ENCODE measurements at regions not wholly inside any gene's neighbourhood (a gene's known extent, or its start where the extent isn't known, plus 50 kb on each side); places are given as distances from the start of the nearest gene placed in this dataset.
"Not testable (repeated sequence)": the region's sequence is repeated elsewhere in the genome, so short reads cannot be mapped to it uniquely, and the experiment has no call there.

GRCh38 chr12:9333161-9333560 is 125.0 kb upstream of the PZP start:
- TF ChIP-seq POLR2A (IDR thresholded peaks at IDR 0.05) (no peak), CTCF (IDR thresholded peaks at IDR 0.05) (no peak)
- intact Hi-C loops (cut with DNase I; ENCODE audit: low total_unique reads): no loop called here
- no peak overlapping the region for H3K4me3 ChIP-seq (ENCODE audit: low read depth, poor library complexity, severe bottlenecking)
- WGBS, 2 donors: 83 to 87% methylated on average over 4 of the region's 4 CpGs
- DNase-seq (ENCODE audit: low spot score in 2 of 2): no peak

- WGBS, 2 donors: 64 to 80% methylated on average over 4 of the region's 4 CpGs
- DNase-seq (ENCODE audit: low spot score in 2 of 2): no peak
- no peak overlapping the region for H3K4me3 ChIP-seq (ENCODE audit: low read depth, poor library complexity, severe bottlenecking)
- intact Hi-C loops (cut with DNase I; ENCODE audit: low total_unique reads): no loop called here
- no peak for TF ChIP-seq CTCF (IDR thresholded peaks at IDR 0.05)
These were observed 124.4 kb upstream of the PZP start for GRCh38 chr12:9332564-9332963.

GRCh38 chr12:9331218-9331626 is 123.0 kb upstream of the PZP start:
- TF ChIP-seq CTCF (IDR thresholded peaks at IDR 0.05): peak in 1 of 3 donors; percentile 62
- no peak for TF ChIP-seq POLR2A (IDR thresholded peaks at IDR 0.05)
- peak in 1 of 2 donors; percentile 41 for DNase-seq (ENCODE audit: low spot score in 2 of 2)
- H3K4me3 ChIP-seq (ENCODE audit: low read depth, poor library complexity, severe bottlenecking): no peak overlapping the region
- 10 to 15% methylated on average over 5 of the region's 5 CpGs for WGBS, 2 donors
- intact Hi-C loops (cut with DNase I; ENCODE audit: low total_unique reads): no loop called here

- WGBS, 2 donors: 60 to 71% methylated on average over 5 of the region's 5 CpGs
- intact Hi-C loops (cut with DNase I; ENCODE audit: low total_unique reads): no loop called here
- no peak overlapping the region for H3K4me3 ChIP-seq (ENCODE audit: low read depth, poor library complexity, severe bottlenecking)
- no peak for DNase-seq (ENCODE audit: low spot score in 2 of 2)
- TF ChIP-seq POLR2A (IDR thresholded peaks at IDR 0.05) (no peak), CTCF (IDR thresholded peaks at IDR 0.05) (no peak)
These were observed 120.8 kb upstream of the PZP start for GRCh38 chr12:9329019-9329418.

GRCh38 chr12:9328065-9328464 is 119.9 kb upstream of the PZP start:
- no peak for TF ChIP-seq POLR2A (IDR thresholded peaks at IDR 0.05)
- no peak for TF ChIP-seq CTCF (IDR thresholded peaks at IDR 0.05)
- 64 to 85% methylated on average over 2 of the region's 2 CpGs for WGBS, 2 donors
- DNase-seq (ENCODE audit: low spot score in 2 of 2): no peak

GRCh38 chr12:9327320-9327719 is 119.1 kb upstream of the PZP start:
- intact Hi-C loops (cut with DNase I; ENCODE audit: low total_unique reads): no loop called here
- no peak overlapping the region for H3K4me3 ChIP-seq (ENCODE audit: low read depth, poor library complexity, severe bottlenecking)
- WGBS, 2 donors: 82 to 83% methylated on average over 5 of the region's 5 CpGs
- no peak for DNase-seq (ENCODE audit: low spot score in 2 of 2)
- TF ChIP-seq POLR2A (IDR thresholded peaks at IDR 0.05): no peak
- no peak for TF ChIP-seq CTCF (IDR thresholded peaks at IDR 0.05)

More at GRCh38 chr12:9328065-9328464, 119.9 kb upstream of the PZP start:
- H3K4me3 ChIP-seq (ENCODE audit: low read depth, poor library complexity, severe bottlenecking): no peak overlapping the region
- intact Hi-C loops (cut with DNase I; ENCODE audit: low total_unique reads): no loop called here

- WGBS, 2 donors: 94% methylated on average over 14 of the region's 14 CpGs
- intact Hi-C loops (cut with DNase I; ENCODE audit: low total_unique reads); H3K4me3 ChIP-seq (ENCODE audit: low read depth, poor library complexity, severe bottlenecking); DNase-seq (ENCODE audit: low spot score in 2 of 2): not testable (repeated sequence)
These were observed 118.7 kb upstream of the PZP start for GRCh38 chr12:9326849-9327248.
